ENCODE measurements at regions not wholly inside any gene's neighbourhood (a gene's known extent, or its start where the extent isn't known, plus 50 kb on each side); places are given as distances from the start of the nearest gene placed in this dataset.

DNA sequence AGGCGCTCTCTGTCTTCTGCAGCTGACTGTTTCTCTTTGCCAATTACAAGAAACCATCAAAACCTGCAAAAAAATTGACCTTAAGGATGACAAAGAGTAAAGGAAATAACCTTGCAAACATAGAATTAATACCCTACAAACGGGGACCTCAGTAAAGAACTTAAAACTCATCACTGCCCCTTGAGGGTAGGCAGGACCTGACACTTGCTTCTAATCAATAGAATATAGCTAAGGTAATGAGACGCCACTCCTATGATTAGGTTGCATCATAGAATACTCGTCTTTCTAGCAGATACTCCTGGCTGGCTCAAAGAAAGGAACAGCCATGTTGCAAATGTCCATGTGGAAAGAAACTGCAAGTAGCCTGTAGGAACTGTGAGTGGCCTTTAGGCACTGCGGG lies 140.0 kb downstream of the XPNPEP1 start:
- POLR2A ChIA-PET: no interaction called here
- CTCF ChIA-PET: interaction anchor here (1.2 to 3.2 kb wide), 4 partner anchors 9 to 393 kb away, joined by 3 to 26 read pairs (median 4); no protein-coding TSS in a partner anchor
- peak; percentile 54 for ATAC-seq

DNA sequence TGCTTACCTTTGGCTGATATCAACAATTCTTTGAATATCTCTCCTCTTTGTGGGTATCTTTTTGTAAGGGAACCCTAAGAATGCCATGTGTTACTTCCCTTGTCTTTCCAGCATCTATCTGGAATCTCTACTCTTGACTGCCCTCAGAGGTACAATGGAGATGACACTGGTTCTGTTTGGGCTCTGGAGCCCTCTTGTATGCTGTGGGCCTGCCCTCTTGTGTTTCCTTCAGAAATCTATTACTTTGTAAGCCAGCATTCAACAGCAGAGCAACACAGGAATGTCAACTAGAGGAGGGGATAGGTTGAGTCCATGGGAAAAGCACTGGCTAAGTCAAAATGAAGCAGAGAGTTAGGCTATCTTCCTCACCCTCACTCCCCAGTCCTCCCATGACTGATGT lies 142.3 kb downstream of the XPNPEP1 start:
- DNase-seq (ENCODE audit: low spot score) (no peak), ATAC-seq (peak; percentile 77)
- ChIA-PET POLR2A (no interaction called here), CTCF (no interaction called here)
- peaks cover 29% of the 10 kb centered on the region for H3K4me1 Mint-ChIP-seq
- no peaks in the 10 kb centered on the region for H3K36me3 Mint-ChIP-seq
- H3K4me3 Mint-ChIP-seq: no peak overlapping the region
- H3K27me3 Mint-ChIP-seq (ENCODE audit: low read depth): peaks cover 23% of the 10 kb centered on the region
- H3K9me3 Mint-ChIP-seq: no peaks in the 10 kb centered on the region
- no peak overlapping the region for H3K27ac Mint-ChIP-seq
- TF ChIP-seq, protein P1, sequence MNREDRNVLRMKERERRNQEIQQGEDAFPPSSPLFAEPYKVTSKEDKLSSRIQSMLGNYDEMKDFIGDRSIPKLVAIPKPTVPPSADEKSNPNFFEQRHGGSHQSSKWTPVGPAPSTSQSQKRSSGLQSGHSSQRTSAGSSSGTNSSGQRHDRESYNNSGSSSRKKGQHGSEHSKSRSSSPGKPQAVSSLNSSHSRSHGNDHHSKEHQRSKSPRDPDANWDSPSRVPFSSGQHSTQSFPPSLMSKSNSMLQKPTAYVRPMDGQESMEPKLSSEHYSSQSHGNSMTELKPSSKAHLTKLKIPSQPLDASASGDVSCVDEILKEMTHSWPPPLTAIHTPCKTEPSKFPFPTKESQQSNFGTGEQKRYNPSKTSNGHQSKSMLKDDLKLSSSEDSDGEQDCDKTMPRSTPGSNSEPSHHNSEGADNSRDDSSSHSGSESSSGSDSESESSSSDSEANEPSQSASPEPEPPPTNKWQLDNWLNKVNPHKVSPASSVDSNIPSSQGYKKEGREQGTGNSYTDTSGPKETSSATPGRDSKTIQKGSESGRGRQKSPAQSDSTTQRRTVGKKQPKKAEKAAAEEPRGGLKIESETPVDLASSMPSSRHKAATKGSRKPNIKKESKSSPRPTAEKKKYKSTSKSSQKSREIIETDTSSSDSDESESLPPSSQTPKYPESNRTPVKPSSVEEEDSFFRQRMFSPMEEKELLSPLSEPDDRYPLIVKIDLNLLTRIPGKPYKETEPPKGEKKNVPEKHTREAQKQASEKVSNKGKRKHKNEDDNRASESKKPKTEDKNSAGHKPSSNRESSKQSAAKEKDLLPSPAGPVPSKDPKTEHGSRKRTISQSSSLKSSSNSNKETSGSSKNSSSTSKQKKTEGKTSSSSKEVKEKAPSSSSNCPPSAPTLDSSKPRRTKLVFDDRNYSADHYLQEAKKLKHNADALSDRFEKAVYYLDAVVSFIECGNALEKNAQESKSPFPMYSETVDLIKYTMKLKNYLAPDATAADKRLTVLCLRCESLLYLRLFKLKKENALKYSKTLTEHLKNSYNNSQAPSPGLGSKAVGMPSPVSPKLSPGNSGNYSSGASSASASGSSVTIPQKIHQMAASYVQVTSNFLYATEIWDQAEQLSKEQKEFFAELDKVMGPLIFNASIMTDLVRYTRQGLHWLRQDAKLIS (CRISPR knock-in tag; IDR thresholded peaks at IDR 0.05; ENCODE audit: borderline replicate concordance): no peak
- TF ChIP-seq, protein P2, sequence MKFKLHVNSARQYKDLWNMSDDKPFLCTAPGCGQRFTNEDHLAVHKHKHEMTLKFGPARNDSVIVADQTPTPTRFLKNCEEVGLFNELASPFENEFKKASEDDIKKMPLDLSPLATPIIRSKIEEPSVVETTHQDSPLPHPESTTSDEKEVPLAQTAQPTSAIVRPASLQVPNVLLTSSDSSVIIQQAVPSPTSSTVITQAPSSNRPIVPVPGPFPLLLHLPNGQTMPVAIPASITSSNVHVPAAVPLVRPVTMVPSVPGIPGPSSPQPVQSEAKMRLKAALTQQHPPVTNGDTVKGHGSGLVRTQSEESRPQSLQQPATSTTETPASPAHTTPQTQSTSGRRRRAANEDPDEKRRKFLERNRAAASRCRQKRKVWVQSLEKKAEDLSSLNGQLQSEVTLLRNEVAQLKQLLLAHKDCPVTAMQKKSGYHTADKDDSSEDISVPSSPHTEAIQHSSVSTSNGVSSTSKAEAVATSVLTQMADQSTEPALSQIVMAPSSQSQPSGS (CRISPR knock-in tag; IDR thresholded peaks at IDR 0.05; ENCODE audit: borderline replicate concordance, low read depth): no peak
- TF ChIP-seq, protein P3, sequence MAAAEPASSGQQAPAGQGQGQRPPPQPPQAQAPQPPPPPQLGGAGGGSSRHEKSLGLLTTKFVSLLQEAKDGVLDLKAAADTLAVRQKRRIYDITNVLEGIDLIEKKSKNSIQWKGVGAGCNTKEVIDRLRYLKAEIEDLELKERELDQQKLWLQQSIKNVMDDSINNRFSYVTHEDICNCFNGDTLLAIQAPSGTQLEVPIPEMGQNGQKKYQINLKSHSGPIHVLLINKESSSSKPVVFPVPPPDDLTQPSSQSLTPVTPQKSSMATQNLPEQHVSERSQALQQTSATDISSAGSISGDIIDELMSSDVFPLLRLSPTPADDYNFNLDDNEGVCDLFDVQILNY (CRISPR knock-in tag; IDR thresholded peaks at IDR 0.05): no peak
- no peak for TF ChIP-seq FOXJ3 (CRISPR knock-in tag; IDR thresholded peaks at IDR 0.05; ENCODE audit: borderline replicate concordance)
- TF ChIP-seq, protein P4, sequence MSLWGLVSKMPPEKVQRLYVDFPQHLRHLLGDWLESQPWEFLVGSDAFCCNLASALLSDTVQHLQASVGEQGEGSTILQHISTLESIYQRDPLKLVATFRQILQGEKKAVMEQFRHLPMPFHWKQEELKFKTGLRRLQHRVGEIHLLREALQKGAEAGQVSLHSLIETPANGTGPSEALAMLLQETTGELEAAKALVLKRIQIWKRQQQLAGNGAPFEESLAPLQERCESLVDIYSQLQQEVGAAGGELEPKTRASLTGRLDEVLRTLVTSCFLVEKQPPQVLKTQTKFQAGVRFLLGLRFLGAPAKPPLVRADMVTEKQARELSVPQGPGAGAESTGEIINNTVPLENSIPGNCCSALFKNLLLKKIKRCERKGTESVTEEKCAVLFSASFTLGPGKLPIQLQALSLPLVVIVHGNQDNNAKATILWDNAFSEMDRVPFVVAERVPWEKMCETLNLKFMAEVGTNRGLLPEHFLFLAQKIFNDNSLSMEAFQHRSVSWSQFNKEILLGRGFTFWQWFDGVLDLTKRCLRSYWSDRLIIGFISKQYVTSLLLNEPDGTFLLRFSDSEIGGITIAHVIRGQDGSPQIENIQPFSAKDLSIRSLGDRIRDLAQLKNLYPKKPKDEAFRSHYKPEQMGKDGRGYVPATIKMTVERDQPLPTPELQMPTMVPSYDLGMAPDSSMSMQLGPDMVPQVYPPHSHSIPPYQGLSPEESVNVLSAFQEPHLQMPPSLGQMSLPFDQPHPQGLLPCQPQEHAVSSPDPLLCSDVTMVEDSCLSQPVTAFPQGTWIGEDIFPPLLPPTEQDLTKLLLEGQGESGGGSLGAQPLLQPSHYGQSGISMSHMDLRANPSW (CRISPR knock-in tag; conservative IDR thresholded peaks at IDR 0.05; ENCODE audit: low read depth): no peak
- TF ChIP-seq, protein P5, sequence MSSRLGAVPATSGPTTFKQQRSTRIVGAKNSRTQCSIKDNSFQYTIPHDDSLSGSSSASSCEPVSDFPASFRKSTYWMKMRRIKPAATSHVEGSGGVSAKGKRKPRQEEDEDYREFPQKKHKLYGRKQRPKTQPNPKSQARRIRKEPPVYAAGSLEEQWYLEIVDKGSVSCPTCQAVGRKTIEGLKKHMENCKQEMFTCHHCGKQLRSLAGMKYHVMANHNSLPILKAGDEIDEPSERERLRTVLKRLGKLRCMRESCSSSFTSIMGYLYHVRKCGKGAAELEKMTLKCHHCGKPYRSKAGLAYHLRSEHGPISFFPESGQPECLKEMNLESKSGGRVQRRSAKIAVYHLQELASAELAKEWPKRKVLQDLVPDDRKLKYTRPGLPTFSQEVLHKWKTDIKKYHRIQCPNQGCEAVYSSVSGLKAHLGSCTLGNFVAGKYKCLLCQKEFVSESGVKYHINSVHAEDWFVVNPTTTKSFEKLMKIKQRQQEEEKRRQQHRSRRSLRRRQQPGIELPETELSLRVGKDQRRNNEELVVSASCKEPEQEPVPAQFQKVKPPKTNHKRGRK (CRISPR knock-in tag; IDR thresholded peaks at IDR 0.05; ENCODE audit: borderline replicate concordance): no peak
- TF ChIP-seq ZNF263 (CRISPR knock-in tag; IDR thresholded peaks at IDR 0.05; ENCODE audit: low read depth): no peak
- TF ChIP-seq, protein P6, sequence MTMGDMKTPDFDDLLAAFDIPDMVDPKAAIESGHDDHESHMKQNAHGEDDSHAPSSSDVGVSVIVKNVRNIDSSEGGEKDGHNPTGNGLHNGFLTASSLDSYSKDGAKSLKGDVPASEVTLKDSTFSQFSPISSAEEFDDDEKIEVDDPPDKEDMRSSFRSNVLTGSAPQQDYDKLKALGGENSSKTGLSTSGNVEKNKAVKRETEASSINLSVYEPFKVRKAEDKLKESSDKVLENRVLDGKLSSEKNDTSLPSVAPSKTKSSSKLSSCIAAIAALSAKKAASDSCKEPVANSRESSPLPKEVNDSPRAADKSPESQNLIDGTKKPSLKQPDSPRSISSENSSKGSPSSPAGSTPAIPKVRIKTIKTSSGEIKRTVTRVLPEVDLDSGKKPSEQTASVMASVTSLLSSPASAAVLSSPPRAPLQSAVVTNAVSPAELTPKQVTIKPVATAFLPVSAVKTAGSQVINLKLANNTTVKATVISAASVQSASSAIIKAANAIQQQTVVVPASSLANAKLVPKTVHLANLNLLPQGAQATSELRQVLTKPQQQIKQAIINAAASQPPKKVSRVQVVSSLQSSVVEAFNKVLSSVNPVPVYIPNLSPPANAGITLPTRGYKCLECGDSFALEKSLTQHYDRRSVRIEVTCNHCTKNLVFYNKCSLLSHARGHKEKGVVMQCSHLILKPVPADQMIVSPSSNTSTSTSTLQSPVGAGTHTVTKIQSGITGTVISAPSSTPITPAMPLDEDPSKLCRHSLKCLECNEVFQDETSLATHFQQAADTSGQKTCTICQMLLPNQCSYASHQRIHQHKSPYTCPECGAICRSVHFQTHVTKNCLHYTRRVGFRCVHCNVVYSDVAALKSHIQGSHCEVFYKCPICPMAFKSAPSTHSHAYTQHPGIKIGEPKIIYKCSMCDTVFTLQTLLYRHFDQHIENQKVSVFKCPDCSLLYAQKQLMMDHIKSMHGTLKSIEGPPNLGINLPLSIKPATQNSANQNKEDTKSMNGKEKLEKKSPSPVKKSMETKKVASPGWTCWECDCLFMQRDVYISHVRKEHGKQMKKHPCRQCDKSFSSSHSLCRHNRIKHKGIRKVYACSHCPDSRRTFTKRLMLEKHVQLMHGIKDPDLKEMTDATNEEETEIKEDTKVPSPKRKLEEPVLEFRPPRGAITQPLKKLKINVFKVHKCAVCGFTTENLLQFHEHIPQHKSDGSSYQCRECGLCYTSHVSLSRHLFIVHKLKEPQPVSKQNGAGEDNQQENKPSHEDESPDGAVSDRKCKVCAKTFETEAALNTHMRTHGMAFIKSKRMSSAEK (CRISPR knock-in tag; IDR thresholded peaks at IDR 0.05; ENCODE audit: borderline replicate concordance): no peak
- no peak for TF ChIP-seq ZNF232 (CRISPR knock-in tag; IDR thresholded peaks at IDR 0.05)

More for the DNA sequence above, 140.0 kb downstream of the XPNPEP1 start:
- Mint-ChIP-seq H3K27ac (no peak overlapping the region), H3K9me3 (no peaks in the 10 kb centered on the region), H3K36me3 (no peaks in the 10 kb centered on the region), H3K4me3 (no peak overlapping the region), H3K4me1 (peaks cover 29% of the 10 kb centered on the region), H3K27me3 (ENCODE audit: low read depth) (peaks cover 23% of the 10 kb centered on the region)
- no peak for TF ChIP-seq CREB1 (CRISPR knock-in tag; IDR thresholded peaks at IDR 0.05)
- no peak for TF ChIP-seq RORB (CRISPR knock-in tag; IDR thresholded peaks at IDR 0.05)
- no peak for TF ChIP-seq GTF2I (CRISPR knock-in tag; conservative IDR thresholded peaks at IDR 0.05)
- TF ChIP-seq, protein P7, sequence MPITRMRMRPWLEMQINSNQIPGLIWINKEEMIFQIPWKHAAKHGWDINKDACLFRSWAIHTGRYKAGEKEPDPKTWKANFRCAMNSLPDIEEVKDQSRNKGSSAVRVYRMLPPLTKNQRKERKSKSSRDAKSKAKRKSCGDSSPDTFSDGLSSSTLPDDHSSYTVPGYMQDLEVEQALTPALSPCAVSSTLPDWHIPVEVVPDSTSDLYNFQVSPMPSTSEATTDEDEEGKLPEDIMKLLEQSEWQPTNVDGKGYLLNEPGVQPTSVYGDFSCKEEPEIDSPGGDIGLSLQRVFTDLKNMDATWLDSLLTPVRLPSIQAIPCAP (CRISPR knock-in tag; IDR thresholded peaks at IDR 0.05): no peak
- TF ChIP-seq, protein P5 (CRISPR knock-in tag; IDR thresholded peaks at IDR 0.05; ENCODE audit: borderline replicate concordance): no peak
- TF ChIP-seq, protein P8, sequence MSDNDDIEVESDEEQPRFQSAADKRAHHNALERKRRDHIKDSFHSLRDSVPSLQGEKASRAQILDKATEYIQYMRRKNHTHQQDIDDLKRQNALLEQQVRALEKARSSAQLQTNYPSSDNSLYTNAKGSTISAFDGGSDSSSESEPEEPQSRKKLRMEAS (CRISPR knock-in tag; IDR thresholded peaks at IDR 0.05): no peak
- TF ChIP-seq, protein P9, sequence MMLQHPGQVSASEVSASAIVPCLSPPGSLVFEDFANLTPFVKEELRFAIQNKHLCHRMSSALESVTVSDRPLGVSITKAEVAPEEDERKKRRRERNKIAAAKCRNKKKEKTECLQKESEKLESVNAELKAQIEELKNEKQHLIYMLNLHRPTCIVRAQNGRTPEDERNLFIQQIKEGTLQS (CRISPR knock-in tag; conservative IDR thresholded peaks at IDR 0.05): no peak
- TF ChIP-seq SMAD4 (CRISPR knock-in tag; IDR thresholded peaks at IDR 0.05): no peak
- no peak for DNase-seq (ENCODE audit: low spot score)

Data from WTC11 (cell line).